ENCODE measurements at regions not wholly inside any gene's neighbourhood (a gene's known extent, or its start where the extent isn't known, plus 50 kb on each side); places are given as distances from the start of the nearest gene placed in this dataset.

DNA sequence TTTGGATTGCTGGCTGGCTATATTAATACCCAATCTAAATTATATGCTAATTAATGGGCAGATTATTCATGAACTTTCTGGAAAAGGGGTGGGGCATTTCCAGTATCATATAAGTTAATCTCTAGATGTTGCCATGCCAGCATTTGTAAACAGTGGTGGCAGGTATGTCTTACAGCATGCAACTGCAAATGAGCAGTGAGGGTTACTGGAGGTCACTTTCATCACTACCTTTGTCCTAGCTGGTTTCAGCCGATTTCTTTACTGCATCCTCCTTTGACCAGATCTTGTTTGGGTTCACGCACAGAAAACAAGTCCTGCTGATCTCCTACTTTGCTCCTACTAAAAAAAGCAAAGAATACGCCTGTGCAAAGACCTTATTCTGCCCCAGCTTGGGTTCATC lies 89.1 kb upstream of the USP47 start:
- no peak for TF ChIP-seq YY1 (IDR thresholded peaks at IDR 0.05; ENCODE audit: low read depth)
- no peak for TF ChIP-seq CEBPB (IDR thresholded peaks at IDR 0.05)
- no peak for TF ChIP-seq TAF1 (IDR thresholded peaks at IDR 0.05; ENCODE audit: low read depth)
- TF ChIP-seq, protein P1, sequence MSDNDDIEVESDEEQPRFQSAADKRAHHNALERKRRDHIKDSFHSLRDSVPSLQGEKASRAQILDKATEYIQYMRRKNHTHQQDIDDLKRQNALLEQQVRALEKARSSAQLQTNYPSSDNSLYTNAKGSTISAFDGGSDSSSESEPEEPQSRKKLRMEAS (IDR thresholded peaks at IDR 0.05), result no peak
- no peak for TF ChIP-seq RAD21 (IDR thresholded peaks at IDR 0.05; ENCODE audit: low read depth)
- TF ChIP-seq, protein P2, sequence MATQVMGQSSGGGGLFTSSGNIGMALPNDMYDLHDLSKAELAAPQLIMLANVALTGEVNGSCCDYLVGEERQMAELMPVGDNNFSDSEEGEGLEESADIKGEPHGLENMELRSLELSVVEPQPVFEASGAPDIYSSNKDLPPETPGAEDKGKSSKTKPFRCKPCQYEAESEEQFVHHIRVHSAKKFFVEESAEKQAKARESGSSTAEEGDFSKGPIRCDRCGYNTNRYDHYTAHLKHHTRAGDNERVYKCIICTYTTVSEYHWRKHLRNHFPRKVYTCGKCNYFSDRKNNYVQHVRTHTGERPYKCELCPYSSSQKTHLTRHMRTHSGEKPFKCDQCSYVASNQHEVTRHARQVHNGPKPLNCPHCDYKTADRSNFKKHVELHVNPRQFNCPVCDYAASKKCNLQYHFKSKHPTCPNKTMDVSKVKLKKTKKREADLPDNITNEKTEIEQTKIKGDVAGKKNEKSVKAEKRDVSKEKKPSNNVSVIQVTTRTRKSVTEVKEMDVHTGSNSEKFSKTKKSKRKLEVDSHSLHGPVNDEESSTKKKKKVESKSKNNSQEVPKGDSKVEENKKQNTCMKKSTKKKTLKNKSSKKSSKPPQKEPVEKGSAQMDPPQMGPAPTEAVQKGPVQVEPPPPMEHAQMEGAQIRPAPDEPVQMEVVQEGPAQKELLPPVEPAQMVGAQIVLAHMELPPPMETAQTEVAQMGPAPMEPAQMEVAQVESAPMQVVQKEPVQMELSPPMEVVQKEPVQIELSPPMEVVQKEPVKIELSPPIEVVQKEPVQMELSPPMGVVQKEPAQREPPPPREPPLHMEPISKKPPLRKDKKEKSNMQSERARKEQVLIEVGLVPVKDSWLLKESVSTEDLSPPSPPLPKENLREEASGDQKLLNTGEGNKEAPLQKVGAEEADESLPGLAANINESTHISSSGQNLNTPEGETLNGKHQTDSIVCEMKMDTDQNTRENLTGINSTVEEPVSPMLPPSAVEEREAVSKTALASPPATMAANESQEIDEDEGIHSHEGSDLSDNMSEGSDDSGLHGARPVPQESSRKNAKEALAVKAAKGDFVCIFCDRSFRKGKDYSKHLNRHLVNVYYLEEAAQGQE (IDR thresholded peaks at IDR 0.05; ENCODE audit: low read depth), result no peak
- no peak for TF ChIP-seq FOXM1 (IDR thresholded peaks at IDR 0.05; ENCODE audit: borderline replicate concordance, low read depth)
- no peak for TF ChIP-seq TEAD4 (IDR thresholded peaks at IDR 0.05)
- no peak for TF ChIP-seq EP300 (IDR thresholded peaks at IDR 0.05; ENCODE audit: borderline replicate concordance)
- TF ChIP-seq, protein P3, sequence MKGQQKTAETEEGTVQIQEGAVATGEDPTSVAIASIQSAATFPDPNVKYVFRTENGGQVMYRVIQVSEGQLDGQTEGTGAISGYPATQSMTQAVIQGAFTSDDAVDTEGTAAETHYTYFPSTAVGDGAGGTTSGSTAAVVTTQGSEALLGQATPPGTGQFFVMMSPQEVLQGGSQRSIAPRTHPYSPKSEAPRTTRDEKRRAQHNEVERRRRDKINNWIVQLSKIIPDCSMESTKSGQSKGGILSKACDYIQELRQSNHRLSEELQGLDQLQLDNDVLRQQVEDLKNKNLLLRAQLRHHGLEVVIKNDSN (IDR thresholded peaks at IDR 0.05), result no peak

Data from Ishikawa (cell line).